ENCODE measurements at regions not wholly inside any gene's neighbourhood (a gene's known extent, or its start where the extent isn't known, plus 50 kb on each side); places are given as distances from the start of the nearest gene placed in this dataset.

DNA sequence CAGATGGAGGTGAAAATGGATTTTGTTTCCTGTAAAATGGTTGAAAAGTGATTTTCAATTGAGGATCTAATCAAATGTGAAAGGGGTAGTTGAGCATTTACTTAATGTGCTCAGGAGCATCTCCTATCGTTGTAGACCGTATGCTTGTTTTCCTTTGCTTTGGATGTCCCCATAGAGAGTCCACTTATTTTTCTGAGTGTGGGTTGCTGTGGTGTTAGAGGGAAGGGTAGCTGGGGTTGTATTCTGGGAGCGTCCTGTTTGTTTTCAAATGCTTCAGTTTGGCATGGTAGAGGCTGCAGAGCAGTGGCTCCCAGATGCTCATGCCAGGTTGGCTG is 154.1 kb downstream of the MAT2B start:
- Mint-ChIP-seq H3K4me3 (no peak overlapping the region), H3K27ac (no peak overlapping the region), H3K4me1 (no peaks in the 10 kb centered on the region), H3K9me3 (ENCODE audit: insufficient read depth) (no peaks in the 10 kb centered on the region), H3K27me3 (peaks cover 8% of the 10 kb centered on the region)
- H3K4me3 ChIP-seq (ENCODE audit: control extremely low read depth in 1 of 5, extremely low read depth in 1 of 5, insufficient read depth in 1 of 5, low read depth in 2 of 5, low read length in 4 of 5) = no peak overlapping the region
- H3K79me2 ChIP-seq (ENCODE audit: control insufficient read depth, insufficient read depth, low read length) = no peaks in the 10 kb centered on the region
- H3K9ac ChIP-seq (ENCODE audit: low read length) = no peak overlapping the region
- CTCF ChIA-PET = no interaction called here
- ATAC-seq (ENCODE audit: low read depth) (no peak), DNase-seq (no peak)
- H2AFZ ChIP-seq (ENCODE audit: insufficient read depth, low read depth, low read length, poor library complexity, severe bottlenecking) = no peak overlapping the region
- no peak overlapping the region for H3K4me2 ChIP-seq (replicated peaks; ENCODE audit: low read depth, low read length, poor library complexity, severe bottlenecking)
- H3K36me3 ChIP-seq (replicated peaks in 1 of 2; ENCODE audit: control extremely low read depth in 1 of 2, control insufficient read depth in 1 of 2, extremely low read depth in 1 of 2, insufficient read depth in 2 of 2, low read length in 1 of 2) = no peaks in the 10 kb centered on the region
- TF ChIP-seq EZH2 (IDR thresholded peaks at IDR 0.05; ENCODE audit: borderline replicate concordance, insufficient read depth, low read depth, low read length, poor library complexity, severe bottlenecking) = no peak
- TF ChIP-seq, protein P1, sequence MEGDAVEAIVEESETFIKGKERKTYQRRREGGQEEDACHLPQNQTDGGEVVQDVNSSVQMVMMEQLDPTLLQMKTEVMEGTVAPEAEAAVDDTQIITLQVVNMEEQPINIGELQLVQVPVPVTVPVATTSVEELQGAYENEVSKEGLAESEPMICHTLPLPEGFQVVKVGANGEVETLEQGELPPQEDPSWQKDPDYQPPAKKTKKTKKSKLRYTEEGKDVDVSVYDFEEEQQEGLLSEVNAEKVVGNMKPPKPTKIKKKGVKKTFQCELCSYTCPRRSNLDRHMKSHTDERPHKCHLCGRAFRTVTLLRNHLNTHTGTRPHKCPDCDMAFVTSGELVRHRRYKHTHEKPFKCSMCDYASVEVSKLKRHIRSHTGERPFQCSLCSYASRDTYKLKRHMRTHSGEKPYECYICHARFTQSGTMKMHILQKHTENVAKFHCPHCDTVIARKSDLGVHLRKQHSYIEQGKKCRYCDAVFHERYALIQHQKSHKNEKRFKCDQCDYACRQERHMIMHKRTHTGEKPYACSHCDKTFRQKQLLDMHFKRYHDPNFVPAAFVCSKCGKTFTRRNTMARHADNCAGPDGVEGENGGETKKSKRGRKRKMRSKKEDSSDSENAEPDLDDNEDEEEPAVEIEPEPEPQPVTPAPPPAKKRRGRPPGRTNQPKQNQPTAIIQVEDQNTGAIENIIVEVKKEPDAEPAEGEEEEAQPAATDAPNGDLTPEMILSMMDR (IDR thresholded peaks at IDR 0.05) = no peak
- WGBS (ENCODE audit: insufficient coverage) = 50% methylated on average over 3 of the region's 3 CpGs
- intact Hi-C loops (cut with micrococcal nuclease) = no loop called here
- no peaks in the 10 kb centered on the region for H4K20me1 ChIP-seq (ENCODE audit: control insufficient read depth, insufficient read depth, low read length, poor library complexity, severe bottlenecking)
- no peaks in the 10 kb centered on the region for H3K27me3 ChIP-seq (replicated peaks in 1 of 4; ENCODE audit: control extremely low read depth in 1 of 4, control insufficient read depth in 3 of 4, insufficient read depth in 4 of 4, low read length in 3 of 4)
- no peak overlapping the region for H3K27ac ChIP-seq (ENCODE audit: low read length in 2 of 2)
- peaks cover 0 to 4% (median 0%) of the 10 kb centered on the region in 3 donors for H3K9me3 ChIP-seq (ENCODE audit: control extremely low read depth in 1 of 3, control insufficient read depth in 2 of 3, insufficient read depth in 1 of 3, low read length in 2 of 3)
- POLR2A ChIA-PET = no interaction called here
- H3K4me1 ChIP-seq (ENCODE audit: control insufficient read depth in 2 of 2, insufficient read depth in 2 of 2, low read length in 2 of 2) = no peaks in the 10 kb centered on the region

DNA sequence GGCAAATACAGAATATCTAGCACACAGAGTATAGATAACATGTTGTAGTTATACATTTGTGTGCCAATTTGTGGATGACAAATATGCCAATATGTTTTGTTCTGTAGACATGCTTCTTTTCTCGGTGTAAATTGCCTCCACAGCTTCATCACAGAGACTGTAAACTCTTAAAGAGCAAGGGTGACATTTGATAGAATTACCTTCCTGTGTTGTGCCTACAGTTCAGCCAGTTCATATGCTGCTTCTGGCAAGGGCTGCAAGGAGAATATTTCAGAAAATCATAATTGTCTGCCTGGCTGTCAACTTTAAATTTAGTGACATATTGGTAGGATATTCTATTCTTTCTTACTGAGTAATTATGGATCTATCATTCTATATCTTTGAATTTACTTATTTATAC is 155.1 kb downstream of the MAT2B start:
- H3K9me3 Mint-ChIP-seq (ENCODE audit: insufficient read depth) = no peaks in the 10 kb centered on the region
- H3K27ac ChIP-seq (ENCODE audit: low read length in 2 of 2) = no peak overlapping the region
- no peak overlapping the region for H3K4me3 ChIP-seq (ENCODE audit: control extremely low read depth in 1 of 5, extremely low read depth in 1 of 5, insufficient read depth in 1 of 5, low read depth in 2 of 5, low read length in 4 of 5)
- H3K36me3 ChIP-seq (replicated peaks in 1 of 2; ENCODE audit: control extremely low read depth in 1 of 2, control insufficient read depth in 1 of 2, extremely low read depth in 1 of 2, insufficient read depth in 2 of 2, low read length in 1 of 2) = no peaks in the 10 kb centered on the region
- no peak overlapping the region for H3K9ac ChIP-seq (ENCODE audit: low read length)
- ChIA-PET CTCF (no interaction called here), POLR2A (no interaction called here)
- no CpG with 5 or more reads among the region's 1 CpG for WGBS (ENCODE audit: insufficient coverage)
- no peak overlapping the region for H2AFZ ChIP-seq (ENCODE audit: insufficient read depth, low read depth, low read length, poor library complexity, severe bottlenecking)
- no peak overlapping the region for H3K4me3 Mint-ChIP-seq
- H3K9me3 ChIP-seq (ENCODE audit: control extremely low read depth in 1 of 3, control insufficient read depth in 2 of 3, insufficient read depth in 1 of 3, low read length in 2 of 3) = peaks cover 0 to 4% (median 0%) of the 10 kb centered on the region in 3 donors
- DNase-seq (no peak), ATAC-seq (ENCODE audit: low read depth) (no peak)
- intact Hi-C loops (cut with micrococcal nuclease) = no loop called here
- peaks cover 8% of the 10 kb centered on the region for H3K27me3 Mint-ChIP-seq
- no peaks in the 10 kb centered on the region for H3K4me1 Mint-ChIP-seq
- no peaks in the 10 kb centered on the region for H3K79me2 ChIP-seq (ENCODE audit: control insufficient read depth, insufficient read depth, low read length)
- H3K4me2 ChIP-seq (replicated peaks; ENCODE audit: low read depth, low read length, poor library complexity, severe bottlenecking) = no peak overlapping the region
- H4K20me1 ChIP-seq (ENCODE audit: control insufficient read depth, insufficient read depth, low read length, poor library complexity, severe bottlenecking) = no peaks in the 10 kb centered on the region
- no peak overlapping the region for H3K27ac Mint-ChIP-seq
- no peaks in the 10 kb centered on the region for H3K4me1 ChIP-seq (ENCODE audit: control insufficient read depth in 2 of 2, insufficient read depth in 2 of 2, low read length in 2 of 2)
- TF ChIP-seq, protein P1 (IDR thresholded peaks at IDR 0.05) = no peak
- no peak for TF ChIP-seq EZH2 (IDR thresholded peaks at IDR 0.05; ENCODE audit: borderline replicate concordance, insufficient read depth, low read depth, low read length, poor library complexity, severe bottlenecking)
- H3K27me3 ChIP-seq (replicated peaks in 1 of 4; ENCODE audit: control extremely low read depth in 1 of 4, control insufficient read depth in 3 of 4, insufficient read depth in 4 of 4, low read length in 3 of 4) = no peaks in the 10 kb centered on the region
